ENCODE measurements at regions not wholly inside any gene's neighbourhood (a gene's known extent, or its start where the extent isn't known, plus 50 kb on each side); places are given as distances from the start of the nearest gene placed in this dataset.
"Not testable (repeated sequence)": the region's sequence is repeated elsewhere in the genome, so short reads cannot be mapped to it uniquely, and the experiment has no call there.

DNA sequence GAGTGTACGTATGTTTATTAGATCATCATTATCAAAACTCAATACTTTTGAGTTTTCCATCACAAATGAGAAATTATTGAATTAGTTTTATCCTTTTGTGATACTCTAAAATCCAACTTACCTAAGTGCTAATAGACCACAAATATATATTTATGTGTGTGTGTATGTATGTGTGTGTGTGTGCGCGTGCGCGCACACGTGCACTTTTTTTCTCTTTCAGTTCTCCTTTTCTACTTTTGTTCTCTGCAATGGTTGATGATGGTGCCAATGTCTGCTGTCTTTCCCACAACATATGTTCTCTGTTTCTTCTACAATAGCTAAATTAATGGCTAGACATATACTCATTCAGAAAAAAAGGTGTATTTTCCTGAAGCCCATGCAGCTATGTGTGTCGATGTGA, 571.6 kb upstream of the ARPP21 start:
- intact Hi-C loops (cut with DNase I), result no loop called here
- DNase-seq (ENCODE audit: low spot score), result no peak

DNA sequence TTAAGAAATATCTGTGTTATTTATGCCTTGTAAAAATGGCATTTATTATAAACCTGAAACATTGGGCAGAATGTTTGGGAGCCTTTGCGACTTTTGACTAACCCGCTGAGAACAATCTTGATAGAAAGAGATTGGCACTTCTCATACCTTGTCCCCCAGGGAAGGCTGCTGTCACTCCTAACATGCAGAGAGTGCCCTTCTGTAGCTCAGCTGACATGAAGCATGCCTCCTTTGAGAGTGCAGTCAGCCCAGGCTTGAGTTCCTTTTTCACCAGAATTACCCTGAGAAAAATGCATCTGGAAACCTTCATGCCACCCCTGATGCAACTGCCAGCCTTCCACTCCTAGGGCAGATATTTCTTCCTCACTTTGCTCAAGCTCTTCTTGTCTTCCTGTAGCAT, 569.2 kb upstream of the ARPP21 start:
- no peak for DNase-seq (ENCODE audit: low spot score)
- intact Hi-C loops (cut with DNase I), result no loop called here

DNA sequence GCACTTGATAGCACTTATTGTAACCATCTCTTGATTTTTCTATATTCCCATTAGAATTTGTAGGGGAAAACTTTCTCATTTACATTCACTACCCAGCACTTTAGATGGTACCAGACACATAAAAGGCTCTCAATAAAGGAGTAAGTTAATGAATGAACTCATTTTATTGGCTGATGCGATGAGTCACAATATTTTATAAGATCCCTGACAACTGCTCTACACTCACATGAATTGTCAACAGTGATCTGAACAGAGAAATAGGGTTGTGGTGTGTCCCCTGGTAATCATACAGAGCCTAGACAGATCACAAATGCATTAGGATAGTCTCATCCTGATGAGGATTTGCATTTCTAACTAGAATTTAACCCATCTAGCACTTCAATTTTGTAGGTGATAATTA, 567.6 kb upstream of the ARPP21 start:
- intact Hi-C loops (cut with DNase I), result no loop called here

DNA sequence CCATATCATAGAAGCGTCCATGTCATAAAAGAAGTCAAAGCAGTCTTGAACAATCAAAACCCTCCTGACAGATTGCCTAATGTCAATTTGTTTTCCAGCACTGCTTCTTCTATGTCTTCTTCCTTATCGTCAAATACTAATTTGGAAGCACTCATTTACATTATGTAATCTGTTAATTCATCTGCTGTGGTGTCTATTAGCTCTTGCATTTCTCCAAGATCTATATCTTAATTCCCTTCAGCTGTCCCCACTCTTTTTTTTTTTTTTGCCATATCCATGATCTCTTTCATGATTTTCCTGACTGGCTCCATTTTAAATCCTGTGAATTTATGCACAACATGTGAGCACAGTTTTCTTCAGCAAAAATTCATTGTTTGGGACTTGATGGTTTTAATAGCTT, 560.5 kb upstream of the ARPP21 start:
- intact Hi-C loops (cut with DNase I), result no loop called here
- DNase-seq (ENCODE audit: low spot score), result no peak

More for the DNA sequence above, 567.6 kb upstream of the ARPP21 start:
- no peak for DNase-seq (ENCODE audit: low spot score)

DNA sequence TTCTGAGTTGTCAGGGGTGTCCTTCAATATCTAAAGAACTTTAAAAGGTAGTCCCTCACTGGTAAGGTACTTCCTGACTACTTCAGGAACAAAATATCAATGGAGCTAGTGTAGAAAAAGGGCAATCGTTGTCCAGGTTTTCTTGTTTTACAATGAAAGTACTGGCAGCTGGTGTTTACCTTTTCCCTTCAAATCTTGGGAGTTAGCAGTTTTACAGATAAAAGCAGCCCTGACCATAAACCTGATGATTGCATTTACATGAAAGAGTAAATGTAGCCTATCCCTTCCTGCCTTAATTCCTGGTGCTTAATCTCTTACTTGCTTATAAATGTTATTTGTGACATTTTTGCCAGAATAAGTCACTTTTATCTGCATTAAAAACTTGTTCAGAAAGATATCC, 559.9 kb upstream of the ARPP21 start:
- DNase-seq (ENCODE audit: low spot score), result no peak
- intact Hi-C loops (cut with DNase I), result no loop called here

DNA sequence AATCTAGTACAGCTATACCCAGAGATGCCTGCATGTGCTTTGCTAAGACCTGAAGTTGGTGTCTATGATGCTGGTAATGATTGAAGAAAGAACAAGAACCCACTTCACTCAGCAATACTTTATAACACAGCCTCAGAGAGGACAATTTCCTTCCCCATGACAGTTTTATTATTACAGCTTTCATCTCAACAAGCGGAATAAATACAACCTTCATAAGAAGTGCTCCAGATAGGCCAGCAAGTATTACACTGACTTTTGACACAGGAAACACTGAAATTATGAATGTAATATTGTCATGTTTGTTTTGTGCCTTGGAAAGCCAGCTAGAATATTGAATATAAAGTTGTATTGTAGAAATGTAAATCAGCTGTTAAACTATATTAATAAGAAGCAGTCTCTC, 557.4 kb upstream of the ARPP21 start:
- no peak for DNase-seq (ENCODE audit: low spot score)
- intact Hi-C loops (cut with DNase I), result no loop called here

DNA sequence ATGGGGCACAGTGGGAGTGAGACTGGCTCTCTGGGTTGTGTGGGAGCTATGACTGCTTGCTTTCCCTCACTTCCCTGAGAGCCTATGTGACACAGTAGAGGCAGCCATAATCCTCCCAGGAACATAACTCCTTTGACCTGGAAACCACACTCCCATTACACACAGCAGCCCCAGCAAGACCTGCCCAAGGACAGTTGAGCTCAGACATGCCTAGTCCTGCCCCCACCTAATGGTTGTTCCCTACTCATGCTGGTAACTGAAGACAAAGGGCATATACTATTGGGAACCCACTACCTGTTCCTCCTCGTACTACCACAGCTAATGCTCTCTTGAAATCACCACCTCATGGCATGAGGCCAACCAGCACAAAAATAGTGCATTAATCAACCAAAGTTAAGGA, 550.4 kb upstream of the ARPP21 start:
- intact Hi-C loops (cut with DNase I), result no loop called here

DNA sequence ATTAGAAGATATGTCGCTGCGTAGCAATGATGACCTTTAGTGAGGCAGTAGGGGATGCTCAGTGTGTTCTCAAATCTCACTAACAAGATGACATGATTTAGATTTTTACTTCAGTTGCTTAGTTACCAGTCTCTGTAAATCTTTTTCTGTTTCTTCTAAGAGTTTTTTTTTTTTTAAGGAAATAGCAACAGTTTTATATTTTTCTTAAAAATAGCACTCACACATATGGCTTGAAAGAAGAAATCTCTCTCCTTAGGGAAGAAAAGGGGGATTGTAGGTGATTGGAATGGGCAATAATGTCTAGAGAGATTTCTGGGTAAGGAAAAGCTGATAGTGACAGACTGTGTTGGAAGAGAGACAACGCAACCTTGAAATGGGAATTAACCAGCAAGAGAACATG, 524.6 kb upstream of the ARPP21 start:
- no peak for DNase-seq (ENCODE audit: low spot score)
- intact Hi-C loops (cut with DNase I), result no loop called here

More for the DNA sequence above, 550.4 kb upstream of the ARPP21 start:
- DNase-seq (ENCODE audit: low spot score), result no peak

DNA sequence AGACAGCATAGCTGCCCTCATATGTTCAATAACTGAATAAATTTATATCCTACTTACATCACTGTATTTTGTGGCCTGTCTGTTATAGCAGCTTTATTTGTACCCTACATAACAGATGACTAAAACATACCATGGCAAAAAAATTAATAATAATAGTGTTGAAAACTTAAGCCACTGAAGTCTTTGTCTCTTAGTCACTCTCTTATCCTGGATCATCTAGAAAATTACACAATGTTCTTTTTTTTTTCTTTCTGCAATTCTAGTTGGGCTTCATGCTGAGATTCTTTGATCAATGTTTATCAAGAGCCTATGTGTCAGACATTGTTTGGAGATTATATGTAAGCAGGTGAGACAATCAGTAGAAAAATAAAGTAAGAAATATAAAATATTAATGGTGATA, 519.3 kb upstream of the ARPP21 start:
- no peak for DNase-seq (ENCODE audit: low spot score)
- intact Hi-C loops (cut with DNase I), result no loop called here

DNA sequence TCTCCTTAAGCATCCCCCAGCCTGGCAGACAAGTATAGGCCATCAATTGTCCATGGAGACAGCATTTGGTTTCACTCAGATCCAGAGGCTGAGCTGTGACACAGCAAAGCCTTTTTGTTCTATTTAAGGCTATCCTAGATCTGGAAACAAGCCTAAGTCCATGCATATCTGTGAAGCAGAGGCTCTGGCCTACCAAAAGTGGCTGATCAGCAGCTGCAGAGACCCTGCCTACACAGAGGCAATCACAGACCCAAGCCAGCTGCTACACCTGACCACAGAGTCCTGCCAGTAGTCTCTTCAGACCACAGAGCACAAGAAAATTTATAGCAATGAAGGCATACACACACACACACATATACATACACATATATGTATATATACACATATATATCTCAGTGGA, 501.7 kb upstream of the ARPP21 start:
- intact Hi-C loops (cut with DNase I), result no loop called here

DNA sequence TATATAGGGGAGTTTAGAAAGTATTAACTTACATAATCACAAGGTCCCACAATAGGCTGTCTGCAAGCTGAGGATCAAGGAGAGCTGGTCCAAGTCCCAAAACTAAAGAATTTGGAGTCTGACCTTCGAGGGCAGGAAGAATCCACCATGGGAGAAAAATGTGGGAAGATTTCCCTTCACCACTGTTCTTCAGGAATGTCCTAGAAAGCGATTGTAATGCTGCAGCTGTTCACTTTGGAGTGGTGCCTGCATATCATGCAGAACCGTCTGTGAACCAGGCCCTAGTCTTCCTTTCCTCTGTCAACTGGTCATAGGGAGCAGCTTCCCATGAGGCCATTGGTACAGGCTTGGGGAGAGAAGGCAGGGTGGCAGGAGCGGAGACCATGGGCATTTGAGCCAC, 497.9 kb upstream of the ARPP21 start:
- intact Hi-C loops (cut with DNase I), result no loop called here

More for the DNA sequence above, 501.7 kb upstream of the ARPP21 start:
- no peak for DNase-seq (ENCODE audit: low spot score)

DNA sequence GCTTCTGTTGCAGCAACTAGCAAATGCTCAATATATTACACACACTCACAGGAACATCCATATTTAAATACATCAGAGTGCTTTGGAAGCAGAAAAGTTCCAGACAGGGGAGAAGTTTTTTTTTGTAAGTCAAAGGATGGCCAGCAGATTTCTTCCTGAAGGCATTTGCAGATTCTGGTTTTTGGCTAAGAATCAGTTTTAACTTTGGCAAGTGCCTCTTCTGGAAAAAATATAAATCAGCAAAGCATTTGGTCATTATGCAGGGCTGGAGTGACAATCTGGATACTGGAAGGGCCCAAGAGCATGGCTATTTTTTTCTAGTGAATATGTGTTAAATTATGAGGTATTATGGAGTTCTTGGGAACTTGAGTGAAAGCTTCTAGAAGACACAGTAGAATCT, 495.3 kb upstream of the ARPP21 start:
- DNase-seq (ENCODE audit: low spot score), result no peak
- intact Hi-C loops (cut with DNase I), result no loop called here

More for the DNA sequence above, 497.9 kb upstream of the ARPP21 start:
- DNase-seq (ENCODE audit: low spot score), result no peak

DNA sequence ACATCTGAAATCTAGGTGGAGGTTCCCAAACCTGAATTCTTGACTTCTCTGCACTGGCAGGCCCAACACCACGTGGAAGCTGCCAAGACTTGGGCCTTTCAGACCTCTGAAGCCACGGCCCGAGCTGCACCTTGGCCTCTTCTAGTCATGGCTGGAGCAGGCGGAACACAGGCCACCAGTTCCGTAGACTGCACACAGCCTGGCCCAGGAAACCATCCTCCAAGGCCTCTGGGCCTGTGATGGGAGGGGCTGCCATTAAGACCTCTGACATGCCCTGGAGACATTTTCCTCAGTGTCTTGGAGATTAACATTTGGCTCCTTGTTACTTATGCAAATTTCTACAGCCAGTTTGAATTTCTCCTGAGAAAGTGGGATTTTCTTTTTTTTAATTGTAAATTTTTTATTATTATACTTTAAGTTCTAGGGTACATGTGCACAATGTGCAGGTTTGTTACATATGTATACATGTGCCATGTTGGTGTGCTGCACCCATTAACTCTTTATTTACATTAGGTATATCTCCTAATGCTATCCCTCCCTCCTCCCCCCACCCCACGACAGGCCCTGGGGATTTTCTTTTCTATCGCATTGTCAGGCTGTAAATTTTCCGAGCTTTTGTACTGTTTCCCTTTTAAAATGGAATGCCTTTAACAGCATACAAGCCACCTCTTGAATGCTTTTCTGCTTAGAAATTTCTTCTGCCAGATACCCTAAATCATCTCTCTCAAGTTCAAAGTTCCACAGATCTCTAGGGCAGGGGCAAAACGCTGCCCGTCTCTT, 492.9 kb upstream of the ARPP21 start:
- DNase-seq (ENCODE audit: low spot score); intact Hi-C loops (cut with DNase I): not testable (repeated sequence)

DNA sequence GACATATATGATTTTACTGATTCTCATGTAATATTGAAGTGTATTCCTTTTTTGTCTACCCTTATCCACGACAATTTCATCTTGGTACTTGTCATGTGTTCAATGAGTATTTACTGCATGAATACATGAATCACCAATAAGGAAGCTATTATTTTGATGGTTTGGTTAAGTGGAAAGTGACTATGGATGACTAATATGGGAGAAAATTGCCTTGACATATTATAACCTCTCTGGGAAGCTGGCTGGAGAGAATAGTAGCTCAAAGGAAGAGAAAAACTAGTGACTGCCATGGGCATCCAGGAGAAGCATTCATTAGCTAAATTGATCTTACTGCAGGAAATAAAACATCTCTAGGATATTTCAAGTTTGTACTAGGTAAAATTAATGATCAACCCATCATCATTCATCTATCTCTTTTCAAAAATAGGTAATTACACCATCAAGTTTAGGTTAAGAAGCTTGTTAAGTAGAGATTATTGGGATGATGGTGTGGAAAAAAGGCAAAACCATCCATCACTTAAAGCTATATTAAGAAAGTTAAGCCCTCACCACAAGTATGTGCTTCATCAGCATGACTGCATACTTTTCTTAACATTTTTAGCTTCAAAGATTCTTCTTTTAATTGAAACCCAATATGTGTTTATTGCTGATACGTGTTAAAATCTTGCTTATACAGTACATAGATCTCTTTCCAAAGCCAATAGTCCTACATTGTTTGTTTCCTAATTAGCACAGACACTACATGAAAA, 455.2 kb upstream of the ARPP21 start:
- intact Hi-C loops (cut with DNase I), result no loop called here
- DNase-seq (ENCODE audit: low spot score), result no peak

DNA sequence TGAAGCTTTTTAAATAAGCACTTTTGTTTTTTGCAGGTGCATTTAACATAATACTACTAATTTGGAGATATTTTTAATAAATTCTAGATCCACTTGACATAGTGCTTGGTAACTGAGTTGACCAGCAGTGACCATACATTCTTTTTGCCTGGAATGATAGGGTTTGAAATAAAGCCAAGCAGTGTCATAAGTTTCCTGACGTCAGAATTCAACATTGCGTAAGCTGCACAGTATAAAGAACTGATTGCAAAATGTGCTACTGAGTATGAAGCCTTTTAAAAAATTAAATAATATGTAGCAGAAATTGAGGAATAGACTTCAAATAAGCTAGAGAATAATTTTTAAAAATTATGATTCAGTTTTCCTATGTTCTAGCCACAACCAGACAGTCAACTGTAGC, 454.6 kb upstream of the ARPP21 start:
- intact Hi-C loops (cut with DNase I), result no loop called here

DNA sequence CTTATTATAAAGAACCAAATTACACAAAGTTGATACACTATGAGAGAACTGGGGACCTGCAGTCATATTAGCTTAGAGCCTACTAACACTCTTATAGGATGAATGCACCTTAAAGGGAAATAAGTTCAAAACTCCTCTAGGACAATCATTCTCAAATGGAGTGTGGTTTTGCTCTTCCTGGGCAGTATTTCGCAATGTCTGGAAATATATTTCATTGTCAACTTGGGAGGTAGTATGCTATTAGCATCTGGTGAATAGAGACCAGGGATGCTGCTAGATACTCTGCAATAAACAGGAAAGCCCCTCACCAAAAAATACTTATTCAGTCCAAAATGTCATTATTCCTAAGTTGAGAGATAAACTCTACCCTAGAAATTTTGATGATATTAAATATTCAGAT, 451.4 kb upstream of the ARPP21 start:
- intact Hi-C loops (cut with DNase I), result no loop called here
- no peak for DNase-seq (ENCODE audit: low spot score)

More for the DNA sequence above, 454.6 kb upstream of the ARPP21 start:
- no peak for DNase-seq (ENCODE audit: low spot score)

DNA sequence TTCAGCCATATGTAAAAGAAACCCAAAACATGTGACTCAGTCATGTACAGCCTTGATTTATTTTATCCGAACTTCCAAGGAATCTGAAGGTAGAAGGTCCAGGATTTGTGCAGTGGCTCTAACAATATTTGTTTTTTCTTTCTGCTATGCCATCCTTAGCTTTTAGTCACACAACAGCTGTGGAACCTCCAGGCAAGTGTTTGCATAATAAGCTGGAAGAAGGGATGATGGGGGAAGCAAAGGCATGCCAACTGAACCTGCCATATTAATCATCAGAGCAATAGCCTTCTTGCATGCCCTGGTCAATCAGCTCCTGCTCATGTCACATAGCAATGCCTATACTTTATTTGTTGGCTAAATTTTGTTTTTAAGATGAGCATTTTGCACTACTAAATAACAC, 444.7 kb upstream of the ARPP21 start:
- no peak for DNase-seq (ENCODE audit: low spot score)
- intact Hi-C loops (cut with DNase I), result no loop called here

DNA sequence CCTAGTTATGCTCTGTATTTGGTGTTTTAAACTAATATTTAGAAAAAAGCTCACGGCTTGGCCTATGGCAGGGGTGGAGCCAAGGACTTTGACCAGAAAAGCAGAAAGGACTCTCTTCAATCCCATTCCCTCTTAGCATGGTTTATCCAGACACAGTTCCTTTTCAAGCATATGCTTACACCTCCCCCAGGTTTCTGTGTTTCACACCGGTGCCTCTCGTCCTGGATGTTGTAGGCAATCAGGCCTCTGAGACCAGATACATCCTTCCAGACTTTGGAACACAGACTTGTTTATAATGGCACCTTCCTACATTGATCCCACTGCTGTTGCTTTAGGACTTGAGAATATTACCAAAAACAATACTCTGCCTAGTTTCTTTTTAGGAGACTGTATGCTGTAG, 440.5 kb upstream of the ARPP21 start:
- intact Hi-C loops (cut with DNase I), result no loop called here

DNA sequence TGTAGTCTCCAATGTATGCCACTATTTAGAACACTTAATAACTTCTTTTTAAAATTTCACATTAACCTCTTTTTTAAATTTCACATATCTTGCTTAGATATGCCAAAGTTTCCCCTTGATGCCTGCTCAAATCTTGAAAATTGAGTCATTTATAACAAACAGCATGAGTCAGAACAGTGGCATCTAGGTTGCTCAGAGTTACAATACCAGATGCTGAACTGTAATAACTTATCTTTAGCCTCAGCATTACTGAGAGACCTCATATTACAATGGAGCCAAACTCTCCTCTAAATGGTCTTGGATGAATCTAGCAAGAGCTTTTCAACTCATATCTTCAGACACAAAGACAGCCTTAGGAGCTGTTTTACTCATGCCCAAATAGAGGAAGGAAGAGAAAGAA, 439.3 kb upstream of the ARPP21 start:
- intact Hi-C loops (cut with DNase I), result no loop called here
- DNase-seq (ENCODE audit: low spot score), result no peak

More for the DNA sequence above, 440.5 kb upstream of the ARPP21 start:
- DNase-seq (ENCODE audit: low spot score), result no peak

DNA sequence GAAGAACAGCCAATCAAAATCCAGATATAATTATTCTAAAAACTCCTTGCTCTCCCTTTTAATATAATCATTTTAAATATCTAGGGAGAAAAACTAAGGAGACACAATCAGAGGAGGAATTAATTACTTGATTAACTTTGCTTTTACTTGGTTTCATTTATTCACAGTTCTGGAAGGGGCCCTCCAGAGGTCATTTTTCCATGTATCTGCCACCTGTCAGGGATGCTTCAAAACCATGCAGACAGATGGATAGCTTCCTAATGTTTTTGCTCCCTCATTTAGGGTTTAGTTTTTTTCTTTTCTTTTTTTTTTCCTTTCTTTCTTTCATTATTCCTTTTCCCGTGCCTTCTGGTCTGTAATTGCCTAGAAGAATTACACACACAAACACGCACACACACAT, 438.1 kb upstream of the ARPP21 start:
- intact Hi-C loops (cut with DNase I), result no loop called here
- DNase-seq (ENCODE audit: low spot score), result no peak

Data from cardiac septum (tissue), 1 donor.